Upper lobe of right lung (tissue), 1 donor: ENCODE measurements at regions not wholly inside any gene's neighbourhood (a gene's known extent, or its start where the extent isn't known, plus 50 kb on each side); places are given as distances from the start of the nearest gene placed in this dataset.

Experiments used
- ATAC-seq: fragments of 200-7000 bp; cut with Tn5 transposase; one replicate; pipeline ENCODE4 v1.9.1; 2020; ENCODE audit warnings: mild to moderate bottlenecking, moderate library complexity
- DNase-seq: peaks from one replicate; pipeline ENCODE4 v3.0.0-alpha.2; 2020
- H3K27ac ChIP-seq: fragments of 200-600 bp; one replicate; pipeline ENCODE4 v1.8.0; 2022
- H3K27me3 ChIP-seq: fragments of 200-600 bp; one replicate; pipeline ENCODE4 v1.8.0; 2022; ENCODE audit warnings: mild to moderate bottlenecking
- H3K36me3 ChIP-seq: fragments of 200-600 bp; one replicate; pipeline ENCODE4 v1.8.0; 2022
- H3K4me1 ChIP-seq: fragments of 200-600 bp; one replicate; pipeline ENCODE4 v1.8.0; 2022
- H3K4me3 ChIP-seq: fragments of 200-600 bp; one replicate; pipeline ENCODE4 v1.8.0; 2022; ENCODE audit warnings: mild to moderate bottlenecking
- H3K9me3 ChIP-seq: fragments of 200-600 bp; one replicate; pipeline ENCODE4 v1.8.0; 2022
- CTCF ChIP-seq: fragments of 200-600 bp; IDR thresholded peaks from one replicate; pipeline ENCODE4 v1.8.0; 2022; ENCODE audit warnings: antibody characterized with exemption
- intact Hi-C: fragments of 100-400 bp; cut with DNase I; formaldehyde crosslinking; loops from one replicate; pipeline ENCODE4 v1.11.0; 2022
- donor health status: DM: no; HTN: yes; CAD: no; lungs with severe emphysema.

- ATAC-seq = no peak
- intact Hi-C loops = no loop called here
Observed at GRCh38 chr16:16989368-16989767, 481.4 kb downstream of the XYLT1 start.

GRCh38 chr16:16991711-16992110 is 479.0 kb downstream of the XYLT1 start:
- H3K27ac ChIP-seq = no peak overlapping the region
- DNase-seq (no peak), ATAC-seq (no peak)
- H3K36me3 ChIP-seq = no peaks in the 10 kb centered on the region
- no peaks in the 10 kb centered on the region for H3K27me3 ChIP-seq
- intact Hi-C loops = no loop called here
- H3K4me3 ChIP-seq = no peak overlapping the region
- no peaks in the 10 kb centered on the region for H3K9me3 ChIP-seq
- H3K4me1 ChIP-seq = no peaks in the 10 kb centered on the region
- TF ChIP-seq CTCF = no peak

More at GRCh38 chr16:16989368-16989767, 481.4 kb downstream of the XYLT1 start:
- Histone ChIP-seq H3K9me3 (no peaks in the 10 kb centered on the region), H3K27me3 (no peaks in the 10 kb centered on the region), H3K36me3 (no peaks in the 10 kb centered on the region), H3K27ac (no peak overlapping the region), H3K4me3 (no peak overlapping the region), H3K4me1 (no peaks in the 10 kb centered on the region)
- DNase-seq = no peak
- no peak for TF ChIP-seq CTCF

DNA sequence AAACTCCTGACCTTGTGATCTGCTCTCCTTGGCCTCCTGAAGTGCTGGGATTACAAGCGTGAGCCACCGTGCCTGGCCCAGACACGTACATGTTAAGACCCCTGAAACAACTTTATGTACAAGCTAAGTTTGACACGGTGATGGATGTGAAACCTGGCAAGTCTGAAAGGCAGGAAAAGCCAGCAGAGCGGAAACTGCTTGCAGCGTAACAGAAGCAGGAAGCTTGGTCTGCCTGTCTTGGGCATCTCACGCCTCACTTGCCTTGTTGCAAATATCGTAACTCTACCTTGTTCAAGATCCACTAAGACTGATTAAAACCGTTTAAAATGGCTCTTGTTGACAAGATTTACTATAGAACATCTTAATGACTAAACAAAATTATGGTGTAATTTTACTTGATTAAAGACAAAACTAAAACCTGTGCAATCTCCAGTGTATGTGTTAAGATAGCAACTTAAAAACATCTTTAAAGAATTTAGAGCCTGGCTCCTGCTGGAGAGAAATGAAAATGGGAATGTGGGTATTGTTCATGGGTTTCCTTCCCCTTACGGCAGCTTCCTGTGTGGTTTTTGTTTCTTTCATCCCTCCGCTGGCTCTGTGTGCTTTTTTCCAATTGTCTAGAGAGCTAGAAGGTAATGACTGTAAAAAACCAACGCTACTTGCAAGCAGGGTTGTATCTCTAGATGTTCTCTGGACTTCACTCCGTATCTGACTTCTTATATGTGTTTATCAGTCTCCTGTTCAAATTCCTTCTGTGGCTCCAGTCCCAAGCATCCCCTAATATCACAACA is 477.6 kb downstream of the XYLT1 start:
- no peaks in the 10 kb centered on the region for H3K4me1 ChIP-seq
- H3K27ac ChIP-seq = no peak overlapping the region
- H3K4me3 ChIP-seq = no peak overlapping the region
- H3K27me3 ChIP-seq = no peaks in the 10 kb centered on the region
- no peak for DNase-seq
- TF ChIP-seq CTCF = no peak
- no peaks in the 10 kb centered on the region for H3K36me3 ChIP-seq
- ATAC-seq = no peak
- no peaks in the 10 kb centered on the region for H3K9me3 ChIP-seq
- intact Hi-C loops = no loop called here

- Histone ChIP-seq H3K27ac (no peak overlapping the region), H3K27me3 (no peaks in the 10 kb centered on the region), H3K36me3 (no peaks in the 10 kb centered on the region), H3K4me3 (no peak overlapping the region), H3K9me3 (no peaks in the 10 kb centered on the region), H3K4me1 (no peaks in the 10 kb centered on the region)
- ATAC-seq (no peak), DNase-seq (no peak)
- intact Hi-C loops = no loop called here
- no peak for TF ChIP-seq CTCF
Observed at GRCh38 chr16:16994831-16995230, 475.9 kb downstream of the XYLT1 start.

- Histone ChIP-seq H3K4me3 (no peak overlapping the region), H3K4me1 (no peaks in the 10 kb centered on the region), H3K27ac (no peak overlapping the region), H3K9me3 (no peaks in the 10 kb centered on the region), H3K36me3 (no peaks in the 10 kb centered on the region), H3K27me3 (no peaks in the 10 kb centered on the region)
- TF ChIP-seq CTCF = no peak
- no peak for ATAC-seq
- DNase-seq = no peak
- intact Hi-C loops = no loop called here
Observed at GRCh38 chr16:16996827-16997226, 473.9 kb downstream of the XYLT1 start.

DNA sequence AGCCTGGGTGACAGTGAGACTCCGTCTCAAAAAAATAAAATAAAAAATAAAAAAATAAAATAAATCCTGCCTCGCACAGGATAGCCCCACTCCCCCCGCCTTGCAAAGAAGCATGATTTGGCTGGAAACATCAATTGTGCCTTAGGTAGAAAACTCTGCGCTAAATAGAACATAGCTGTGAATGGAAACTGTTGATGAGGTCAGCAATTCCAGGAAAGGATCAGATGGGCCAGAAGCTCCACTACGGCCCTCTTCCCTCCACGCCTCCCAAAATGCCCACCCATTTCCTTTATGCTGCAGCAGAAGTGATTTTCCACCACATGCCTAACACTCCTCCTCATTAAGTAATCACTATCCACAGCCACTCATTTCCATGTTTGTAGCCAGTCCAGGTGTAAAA is 473.4 kb downstream of the XYLT1 start:
- no peak for TF ChIP-seq CTCF
- H3K4me3 ChIP-seq = no peak overlapping the region
- intact Hi-C loops = no loop called here
- H3K27ac ChIP-seq = no peak overlapping the region
- no peaks in the 10 kb centered on the region for H3K9me3 ChIP-seq
- no peaks in the 10 kb centered on the region for H3K27me3 ChIP-seq
- H3K36me3 ChIP-seq = no peaks in the 10 kb centered on the region
- no peak for DNase-seq
- ATAC-seq = no peak
- H3K4me1 ChIP-seq = no peaks in the 10 kb centered on the region
